HepG2 (cell line): ENCODE measurements at regions not wholly inside any gene's neighbourhood (a gene's known extent, or its start where the extent isn't known, plus 50 kb on each side); places are given as distances from the start of the nearest gene placed in this dataset.
A peak's percentile ranks its signal among the peaks of the same experiment; 100 is the strongest.

Experiments
- ATAC-seq: fragments of 200-7000 bp; cut with Tn5 transposase; 3 replicates; pipeline ENCODE4 v1.9.1; 2020; ENCODE audit warnings: mild to moderate bottlenecking, moderate library complexity
- BruUV-seq: library from RNA; stranded (reverse); fragments of 400-500 nt; replicated peaks from 2 replicates; lab custom pipeline; 2021; lab: Mats Ljungman, UMichigan
- CTCF ChIA-PET: fragments of 300-600 bp; formaldehyde crosslinking; extraction: SDS; loops from one replicate; lab custom pipeline; 2021; ENCODE audit warnings: low total read pairs, inconsistent platforms, low intra/inter-chr PET ratio; lab: Yijun Ruan, JAX
- POLR2A ChIA-PET: fragments of 350-600 bp; sonication (Branson Sonifier 250); formaldehyde crosslinking; loops from one replicate; lab custom pipeline; 2020; ENCODE audit warnings: antibody characterized with exemption, inconsistent platforms; lab: Yijun Ruan, JAX
- DNase-seq: peaks from one replicate; pipeline ENCODE4 v3.0.0-alpha.2; 2015; ENCODE audit warnings: low spot score
- FAIRE-seq: peaks from 3 replicates; lab custom pipeline; 2011; peaks lifted over from hg19 to GRCh38; lab: Jason Lieb, UNC
- H2AFZ ChIP-seq: one replicate; pipeline ENCODE4 v1.6.1; 2011; ENCODE audit warnings: low read length, inconsistent platforms
- H3K27ac ChIP-seq: fragments of 300-600 bp; 3 replicates; pipeline ENCODE4 v1.8.0; 2011; ENCODE audit warnings: mixed run types, mild to moderate bottlenecking, mixed read lengths, low read length, inconsistent platforms; ENCODE audit not compliant: insufficient read depth; ENCODE audit errors: extremely low read length
- H3K27me3 ChIP-seq, 2 experiments: fragments of 200-600 bp in 1 of 2; 2 replicates in 1 of 2; 3 replicates in 1 of 2; pipeline versions ENCODE4 v1.6.0 to v1.8.0; 2011; ENCODE audit warnings: low read length in 2 of 2, mild to moderate bottlenecking in 2 of 2, moderate library complexity in 2 of 2, inconsistent platforms in 1 of 2; ENCODE audit not compliant: insufficient read depth in 2 of 2, control insufficient read depth in 1 of 2
- H3K36me3 ChIP-seq, 2 experiments: fragments of 200-600 bp in 1 of 2; replicated peaks in 1 of 2; 2 replicates in 1 of 2; 3 replicates in 1 of 2; pipeline versions ENCODE4 v1.5.1 to v1.8.0; 2011; ENCODE audit warnings: low read length in 2 of 2, inconsistent platforms in 1 of 2; ENCODE audit not compliant: insufficient read depth in 2 of 2, control insufficient read depth in 1 of 2
- H3K4me1 ChIP-seq: 2 replicates; pipeline ENCODE4 v1.5.1; 2012; ENCODE audit warnings: low read length, inconsistent platforms; ENCODE audit not compliant: insufficient read depth
- H3K4me2 ChIP-seq: 2 replicates; pipeline ENCODE4 v1.6.0; 2011; ENCODE audit warnings: low read depth, low read length, inconsistent platforms
- H3K4me3 ChIP-seq, 3 experiments: fragments of 200-600 bp in 1 of 3; sonication (generic), shearing (Covaris generic) in 1 of 3; replicated peaks in 1 of 3; 2 replicates each; pipeline ENCODE4 v1.5.1; 2011 to 2016; ENCODE audit warnings: low read length in 3 of 3, inconsistent platforms in 2 of 3, low read depth in 2 of 3, mild to moderate bottlenecking in 2 of 3, control low read depth in 1 of 3, mixed read lengths in 1 of 3; ENCODE audit not compliant: insufficient read depth in 1 of 3
- H3K79me2 ChIP-seq: one replicate; pipeline ENCODE4 v1.6.1; 2011; ENCODE audit warnings: low read length, inconsistent platforms; ENCODE audit not compliant: insufficient read depth
- H3K9ac ChIP-seq: 2 replicates; pipeline ENCODE4 v1.6.0; 2011; ENCODE audit warnings: mild to moderate bottlenecking, low read depth, low read length, inconsistent platforms; ENCODE audit not compliant: insufficient read depth
- H3K9me3 ChIP-seq: 2 replicates; pipeline ENCODE4 v1.5.1; 2012; ENCODE audit warnings: mild to moderate bottlenecking, low read length
- H4K20me1 ChIP-seq: 2 replicates; pipeline ENCODE4 v1.6.0; 2011; ENCODE audit warnings: inconsistent platforms, mild to moderate bottlenecking, low read length, moderate library complexity; ENCODE audit not compliant: insufficient read depth
- CREM ChIP-seq, 2 experiments: sonication (generic) in 1 of 2; formaldehyde crosslinking in 1 of 2; IDR thresholded peaks; 2 replicates each; pipeline versions ENCODE4 v1.4.0 to v1.6.1; 2016 to 2020; ENCODE audit warnings: antibody characterized with exemption in 1 of 2, mild to moderate bottlenecking in 1 of 2, missing genetic modification reagents in 1 of 2
- GMEB2 ChIP-seq: IDR thresholded peaks from 2 replicates; pipeline ENCODE4 v1.6.1; 2016; ENCODE audit warnings: missing biosample characterization, missing genetic modification reagents, low read depth
- KDM3A ChIP-seq: IDR thresholded peaks from 2 replicates; pipeline ENCODE4 v1.6.1; 2018; ENCODE audit warnings: low read depth, missing compliant biosample characterization
- SMAD9 ChIP-seq: sonication (generic); formaldehyde crosslinking; IDR thresholded peaks from 2 replicates; pipeline ENCODE4 v1.5.1; 2020; ENCODE audit warnings: mild to moderate bottlenecking, missing genetic modification reagents
- STAT6 ChIP-seq: sonication (generic); formaldehyde crosslinking; IDR thresholded peaks from 2 replicates; pipeline ENCODE4 v1.4.0; 2020; ENCODE audit warnings: missing genetic modification reagents, mild to moderate bottlenecking, borderline replicate concordance
- ZFP82 ChIP-seq: sonication (generic); formaldehyde crosslinking; IDR thresholded peaks from 2 replicates; pipeline ENCODE4 v1.5.1; 2020; ENCODE audit warnings: mild to moderate bottlenecking, missing genetic modification reagents, borderline replicate concordance
- ZMYM4 ChIP-seq: sonication (generic); formaldehyde crosslinking; IDR thresholded peaks from 2 replicates; pipeline ENCODE4 v1.8.1; 2023; ENCODE audit warnings: mild to moderate bottlenecking, missing genetic modification reagents
- ZNF101 ChIP-seq: sonication (generic); formaldehyde crosslinking; IDR thresholded peaks from 2 replicates; pipeline ENCODE4 v1.4.0; 2020; ENCODE audit warnings: mild to moderate bottlenecking, low read depth, missing genetic modification reagents, borderline replicate concordance
- ZNF12 ChIP-seq: sonication (generic); formaldehyde crosslinking; IDR thresholded peaks from 2 replicates; pipeline ENCODE4 v1.5.0; 2020; ENCODE audit warnings: missing genetic modification reagents
- ZNF230 ChIP-seq: sonication (generic); formaldehyde crosslinking; IDR thresholded peaks from 2 replicates; pipeline ENCODE4 v1.4.0; 2020; ENCODE audit warnings: mild to moderate bottlenecking, missing genetic modification reagents
- ZNF331 ChIP-seq: sonication (generic); formaldehyde crosslinking; IDR thresholded peaks from 2 replicates; pipeline ENCODE4 v1.4.0; 2020; ENCODE audit warnings: missing genetic modification reagents
- ZNF724P ChIP-seq: sonication (generic); formaldehyde crosslinking; IDR thresholded peaks from 2 replicates; pipeline ENCODE4 v1.8.0; 2022; ENCODE audit warnings: missing genetic modification reagents, borderline replicate concordance
- ZNF768 ChIP-seq: sonication (generic); formaldehyde crosslinking; IDR thresholded peaks from 2 replicates; pipeline ENCODE4 v1.4.0; 2020; ENCODE audit warnings: missing genetic modification reagents
- ZNF782 ChIP-seq: sonication (generic); formaldehyde crosslinking; IDR thresholded peaks from 2 replicates; pipeline ENCODE4 v1.4.0; 2020; ENCODE audit warnings: missing genetic modification reagents, mild to moderate bottlenecking, borderline replicate concordance
- WGBS: methylation state at CpG from one replicate; pipeline ENCODE4 v1.1.6; 2017; ENCODE audit warnings: low lambda C conversion rate; 5-methylcytosine and 5-hydroxymethylcytosine counted together
- in situ Hi-C: cut with HindIII; loops from 2 replicates; pipeline ENCODE4 v1.10.0; 2017; ENCODE audit warnings: low pct_unique_long_range_greater_than_20kb; ENCODE audit not compliant: extremely low pct_ligation_motif_present
- intact Hi-C: fragments of 100-400 bp; cut with micrococcal nuclease; formaldehyde crosslinking; loops from one replicate; pipeline ENCODE4 v1.10.0; 2022; ENCODE audit not compliant: unreplicated experiment
- TF ChIP-seq, protein P1 (sequence below): sonication (generic); formaldehyde crosslinking; conservative IDR thresholded peaks from 2 replicates; pipeline ENCODE4 v1.5.0; 2020; ENCODE audit warnings: missing genetic modification reagents

GRCh38 chr4:11010624-11011023 is 326.1 kb upstream of the CLNK start:
- WGBS, result 3% methylated on average over 2 of the region's 2 CpGs
- FAIRE-seq, result no peak
- intact Hi-C loops, result no loop called here
- no peak for TF ChIP-seq ZNF230
- TF ChIP-seq CREM (IDR thresholded peaks at IDR 0.05), result no peak
- no peak for TF ChIP-seq CREM (CRISPR knock-in tag; IDR thresholded peaks at IDR 0.05)
- peak; percentile 76 for TF ChIP-seq ZNF12 (CRISPR knock-in tag)
- TF ChIP-seq ZFP82 (CRISPR knock-in tag), result no peak
- TF ChIP-seq, all 625 proteins: peak for 1
- no peak overlapping the region for H3K9ac ChIP-seq
- no TSS peak for BruUV-seq
- H3K79me2 ChIP-seq, result no peaks in the 10 kb centered on the region
- H3K4me1 ChIP-seq, result no peaks in the 10 kb centered on the region
- no peaks in the 10 kb centered on the region for H4K20me1 ChIP-seq
- H3K36me3 ChIP-seq, result no peaks in the 10 kb centered on the region
- no peak overlapping the region for H3K4me3 ChIP-seq
- no peak overlapping the region for H3K27ac ChIP-seq
- CTCF ChIA-PET, result no interaction called here
- in situ Hi-C loops, result no loop called here
- no peak overlapping the region for H2AFZ ChIP-seq
- no peak overlapping the region for H3K4me2 ChIP-seq
- POLR2A ChIA-PET, result no interaction called here
- DNase-seq (no peak), ATAC-seq (no peak)
- no peaks in the 10 kb centered on the region for H3K9me3 ChIP-seq
- no peaks in the 10 kb centered on the region for H3K27me3 ChIP-seq

GRCh38 chr4:11009281-11009680 is 324.7 kb upstream of the CLNK start:
- DNase-seq (no peak), FAIRE-seq (no peak), ATAC-seq (no peak)
- Histone ChIP-seq H3K27me3 (no peaks in the 10 kb centered on the region), H3K4me3 (no peak overlapping the region), H3K36me3 (no peaks in the 10 kb centered on the region), H3K4me2 (no peak overlapping the region), H3K4me1 (no peaks in the 10 kb centered on the region), H2AFZ (no peak overlapping the region), H3K9me3 (no peaks in the 10 kb centered on the region), H3K27ac (no peak overlapping the region), H3K9ac (no peak overlapping the region), H3K79me2 (no peaks in the 10 kb centered on the region), H4K20me1 (no peaks in the 10 kb centered on the region)
- intact Hi-C loops, result no loop called here
- ChIA-PET POLR2A (no interaction called here), CTCF (no interaction called here)
- in situ Hi-C loops, result no loop called here
- no TSS peak for BruUV-seq
- 3% methylated on average over 1 of the region's 1 CpG for WGBS
- TF ChIP-seq ZNF768 (no peak), SMAD9 (CRISPR knock-in tag) (no peak), ZNF101 (CRISPR knock-in tag) (no peak), STAT6 (no peak), KDM3A (CRISPR knock-in tag) (no peak), ZNF782 (CRISPR knock-in tag) (no peak), GMEB2 (no peak), ZNF331 (no peak), ZMYM4 (no peak), ZNF724P (no peak)
- TF ChIP-seq, protein P1, sequence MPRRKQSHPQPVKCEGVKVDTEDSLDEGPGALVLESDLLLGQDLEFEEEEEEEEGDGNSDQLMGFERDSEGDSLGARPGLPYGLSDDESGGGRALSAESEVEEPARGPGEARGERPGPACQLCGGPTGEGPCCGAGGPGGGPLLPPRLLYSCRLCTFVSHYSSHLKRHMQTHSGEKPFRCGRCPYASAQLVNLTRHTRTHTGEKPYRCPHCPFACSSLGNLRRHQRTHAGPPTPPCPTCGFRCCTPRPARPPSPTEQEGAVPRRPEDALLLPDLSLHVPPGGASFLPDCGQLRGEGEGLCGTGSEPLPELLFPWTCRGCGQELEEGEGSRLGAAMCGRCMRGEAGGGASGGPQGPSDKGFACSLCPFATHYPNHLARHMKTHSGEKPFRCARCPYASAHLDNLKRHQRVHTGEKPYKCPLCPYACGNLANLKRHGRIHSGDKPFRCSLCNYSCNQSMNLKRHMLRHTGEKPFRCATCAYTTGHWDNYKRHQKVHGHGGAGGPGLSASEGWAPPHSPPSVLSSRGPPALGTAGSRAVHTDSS (CRISPR knock-in tag), result no peak
